ENCODE measurements at regions not wholly inside any gene's neighbourhood (a gene's known extent, or its start where the extent isn't known, plus 50 kb on each side); places are given as distances from the start of the nearest gene placed in this dataset.
"Not testable (repeated sequence)": the region's sequence is repeated elsewhere in the genome, so short reads cannot be mapped to it uniquely, and the experiment has no call there.

DNA sequence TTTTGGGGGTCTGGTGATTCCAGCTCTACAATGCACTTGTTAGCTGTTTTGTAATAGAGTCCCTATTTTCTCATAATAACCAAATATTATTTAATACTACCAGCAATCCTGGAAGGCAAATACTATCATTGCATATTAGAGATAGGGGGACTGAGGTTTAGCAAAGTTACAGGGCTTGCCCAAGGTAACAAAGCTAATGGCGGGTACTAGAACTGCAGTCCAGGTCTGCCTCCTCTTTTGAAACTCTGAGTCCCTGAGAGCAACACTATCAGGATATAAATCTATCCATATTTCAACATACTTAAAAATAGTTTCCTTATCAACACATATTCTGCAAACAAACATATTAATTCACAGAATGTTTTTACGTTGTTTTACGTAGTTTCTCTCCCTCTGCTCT lies 235.5 kb upstream of the ACVR2A start:
- no peak for DNase-seq (ENCODE audit: low read depth, low spot score)

- no peak for DNase-seq (ENCODE audit: low read depth, low spot score)
Measured at GRCh38 chr2:147607379-147607778, 237.4 kb upstream of the ACVR2A start.

- no peak for DNase-seq (ENCODE audit: low read depth, low spot score)
Measured at GRCh38 chr2:147603876-147604275, 241.0 kb upstream of the ACVR2A start.

DNA sequence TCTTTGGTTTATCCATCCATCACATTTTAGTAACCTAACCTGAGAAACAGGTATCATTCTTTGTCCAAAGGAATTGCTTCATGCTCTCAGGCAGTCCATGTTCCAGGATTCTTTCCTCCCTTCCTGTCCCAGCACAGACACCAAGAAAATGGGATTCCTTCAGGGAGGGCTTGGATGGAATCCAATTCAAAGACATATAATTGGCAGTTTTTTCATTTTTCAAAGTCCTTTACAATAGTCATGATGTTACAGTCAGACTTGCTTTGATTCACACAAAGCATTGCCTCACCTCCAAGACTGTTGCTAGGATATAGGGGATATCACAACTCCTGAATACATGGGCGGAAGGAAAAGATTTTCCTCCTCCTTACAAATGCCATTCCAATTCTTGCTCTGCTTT lies 241.4 kb upstream of the ACVR2A start:
- DNase-seq (ENCODE audit: low read depth, low spot score), result no peak

DNA sequence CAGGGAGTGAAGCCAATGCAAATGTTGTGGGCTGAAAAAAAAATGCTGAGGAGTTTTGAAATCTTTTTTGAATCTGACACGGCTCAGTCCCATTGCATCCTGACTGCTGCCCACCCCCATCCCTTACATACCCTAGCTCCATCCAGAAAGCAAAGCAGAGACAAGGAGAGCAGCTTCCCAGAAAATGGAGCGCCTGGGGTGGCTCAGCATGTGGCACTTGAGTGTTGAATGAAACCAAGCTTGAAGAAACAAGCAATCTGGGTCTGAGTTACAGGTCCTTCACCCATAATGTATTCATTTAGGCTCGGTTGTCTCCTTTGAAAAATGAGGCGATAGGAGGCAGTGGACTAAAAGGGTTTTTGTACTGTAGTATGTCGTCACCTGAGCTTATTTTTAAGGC lies 244.2 kb upstream of the ACVR2A start:
- no peak for DNase-seq (ENCODE audit: low read depth, low spot score)

GRCh38 chr2:147600223-147600622 lies 244.6 kb upstream of the ACVR2A start:
- no peak for DNase-seq (ENCODE audit: low read depth, low spot score)

GRCh38 chr2:147595200-147595599 lies 249.6 kb upstream of the ACVR2A start:
- DNase-seq (ENCODE audit: low read depth, low spot score), result no peak

- DNase-seq (ENCODE audit: low read depth, low spot score), result no peak
Measured at GRCh38 chr2:147594038-147594437, 250.8 kb upstream of the ACVR2A start.

GRCh38 chr2:147592784-147593183 lies 252.0 kb upstream of the ACVR2A start:
- not testable (repeated sequence) for DNase-seq (ENCODE audit: low read depth, low spot score)

- no peak for DNase-seq (ENCODE audit: low read depth, low spot score)
Measured at GRCh38 chr2:147589127-147589526, 255.7 kb upstream of the ACVR2A start.

- DNase-seq (ENCODE audit: low read depth, low spot score), result no peak
Measured at GRCh38 chr2:147588191-147588590, 256.6 kb upstream of the ACVR2A start.

DNA sequence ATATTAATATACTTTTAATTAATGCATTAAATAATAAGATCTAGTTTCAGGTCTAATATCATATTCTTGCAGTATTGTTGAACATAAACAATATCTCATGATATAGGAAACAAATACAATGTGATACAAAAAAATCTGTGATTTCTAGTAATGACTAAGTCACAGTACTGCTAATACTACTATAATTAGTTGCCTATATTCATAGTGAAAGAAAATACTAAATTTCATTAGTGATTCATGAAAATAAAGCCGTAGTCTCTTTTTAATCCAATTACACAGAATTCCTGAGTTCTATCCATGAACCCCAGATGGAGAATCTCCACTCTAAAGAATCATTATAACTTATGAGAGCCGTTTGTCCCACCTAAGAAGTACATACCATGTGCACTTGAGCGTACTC lies 266.3 kb upstream of the ACVR2A start:
- no peak for DNase-seq (ENCODE audit: low read depth, low spot score)

DNA sequence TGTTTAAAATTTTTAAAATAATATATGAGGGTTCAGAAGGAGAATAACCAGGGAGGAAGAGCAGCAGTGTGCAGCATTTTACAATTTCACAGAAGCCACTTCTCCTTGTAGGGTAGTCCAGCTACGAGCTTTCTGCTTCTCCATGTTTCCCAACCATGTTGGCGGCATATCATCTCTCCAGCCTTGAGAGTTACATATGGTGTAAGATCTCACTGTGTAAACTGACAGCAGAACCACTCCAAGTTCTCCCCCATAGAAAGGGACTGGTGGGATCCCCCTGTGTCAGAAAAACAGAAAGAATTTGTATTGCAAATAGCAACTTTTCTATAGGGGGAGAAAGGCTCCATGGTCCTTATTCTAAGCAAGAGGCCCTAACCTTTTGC lies 266.8 kb upstream of the ACVR2A start:
- no peak for DNase-seq (ENCODE audit: low read depth, low spot score)

DNA sequence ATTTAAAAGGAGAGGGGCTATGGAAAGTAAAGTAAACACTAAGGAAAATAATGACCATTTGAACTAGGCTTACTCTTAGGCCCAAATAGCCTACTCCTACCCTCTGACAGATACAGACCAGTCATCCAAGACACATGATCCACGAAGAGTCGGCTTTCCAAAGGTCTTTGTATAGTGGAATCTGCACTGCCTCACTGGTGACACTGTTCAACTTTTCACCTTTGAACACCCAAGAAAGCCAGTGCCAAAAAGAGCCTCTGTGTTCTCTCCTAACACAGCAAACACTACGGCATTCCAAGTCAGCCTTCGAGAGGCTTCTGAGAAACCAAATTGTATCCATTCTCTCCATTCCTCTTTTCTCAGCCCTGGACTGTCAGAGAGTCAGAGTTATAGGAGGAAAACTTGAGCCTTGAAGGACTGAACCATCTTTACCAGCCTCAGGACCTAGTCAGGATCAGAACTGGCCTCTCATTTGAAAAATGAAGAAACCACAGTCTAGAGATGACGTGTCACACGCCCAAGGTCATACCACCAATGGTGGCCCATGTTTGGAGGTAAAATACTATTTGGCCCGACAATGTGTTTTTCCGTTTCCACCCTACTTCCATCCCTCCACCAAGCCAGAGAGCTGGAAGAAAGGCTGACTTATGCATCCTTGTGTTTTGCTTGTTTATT lies 267.4 kb upstream of the ACVR2A start:
- no peak for DNase-seq (ENCODE audit: low read depth, low spot score)

- no peak for DNase-seq (ENCODE audit: low read depth, low spot score)
Measured at GRCh38 chr2:147575106-147575505, 269.7 kb upstream of the ACVR2A start.

- no peak for DNase-seq (ENCODE audit: low read depth, low spot score)
Measured at GRCh38 chr2:147572622-147573021, 272.2 kb upstream of the ACVR2A start.

- no peak for DNase-seq (ENCODE audit: low read depth, low spot score)
Measured at GRCh38 chr2:147569426-147569825, 275.4 kb upstream of the ACVR2A start.

GRCh38 chr2:147568109-147568508 lies 276.7 kb upstream of the ACVR2A start:
- no peak for DNase-seq (ENCODE audit: low read depth, low spot score)

GRCh38 chr2:147567136-147567535 lies 277.7 kb upstream of the ACVR2A start:
- DNase-seq (ENCODE audit: low read depth, low spot score), result no peak

DNA sequence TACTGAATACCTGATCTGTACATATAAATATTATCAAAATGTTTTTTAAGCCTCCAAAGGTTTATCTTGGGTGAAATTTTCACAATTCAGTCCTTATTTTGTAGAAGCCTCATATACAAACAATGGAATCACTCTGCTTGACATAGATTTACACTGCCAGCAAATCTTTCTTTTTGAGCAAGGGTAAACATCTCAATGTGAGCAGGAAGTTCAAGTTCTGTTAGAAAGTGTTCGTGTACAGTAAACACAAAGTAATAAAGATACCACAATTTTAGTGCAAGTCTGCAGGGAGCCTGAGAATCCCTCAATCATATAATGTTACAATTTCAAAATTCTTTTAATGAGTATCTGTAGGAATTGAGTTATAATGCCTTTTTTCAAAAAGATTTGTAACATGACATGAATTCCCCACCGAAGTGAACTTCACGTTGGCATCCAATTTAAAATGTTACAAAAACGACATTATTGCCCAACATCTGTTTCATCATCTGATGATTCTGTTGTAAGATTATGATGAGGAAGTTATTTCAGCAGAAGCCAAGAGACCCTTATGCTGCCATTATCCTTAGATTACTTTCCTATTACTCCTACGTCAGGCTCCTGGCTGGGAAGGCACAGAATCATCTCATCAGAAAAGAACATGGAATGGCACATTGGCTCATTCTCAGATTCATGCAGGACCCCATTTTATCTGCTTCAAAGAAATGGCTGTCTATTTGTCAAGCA lies 283.9 kb upstream of the ACVR2A start:
- no peak for DNase-seq (ENCODE audit: low read depth, low spot score)

DNA sequence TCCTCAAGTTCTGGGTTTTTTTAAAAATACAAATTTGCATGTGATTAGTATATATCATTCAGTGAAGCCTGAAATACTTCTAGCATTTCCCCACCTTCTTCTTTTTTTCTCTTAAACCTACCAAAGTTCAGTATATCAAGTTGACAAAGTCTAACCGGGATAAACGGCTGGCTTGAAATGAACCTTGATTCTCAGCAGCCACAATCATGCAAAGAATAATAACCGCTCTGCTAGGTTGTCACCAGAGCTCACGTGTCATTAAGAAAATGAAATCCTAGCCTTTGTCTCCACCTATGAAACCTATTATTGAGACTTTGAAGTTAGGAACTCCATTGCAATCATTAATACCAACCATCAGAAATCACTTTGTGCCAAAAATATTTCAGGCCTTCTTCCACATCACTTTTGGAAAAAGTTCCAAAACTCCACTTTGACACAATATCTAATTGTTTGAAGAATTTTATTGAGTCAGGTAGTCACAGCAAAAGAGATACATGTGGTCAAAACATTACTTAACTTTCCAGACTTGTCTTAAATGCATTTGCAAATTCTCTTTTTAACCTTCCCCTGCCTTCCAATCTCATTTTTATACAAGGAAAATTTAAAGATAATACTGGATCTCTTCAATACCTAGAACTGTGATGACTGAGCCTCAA lies 285.6 kb upstream of the ACVR2A start:
- no peak for DNase-seq (ENCODE audit: low read depth, low spot score)

GRCh38 chr2:147558620-147559019 lies 286.2 kb upstream of the ACVR2A start:
- no peak for DNase-seq (ENCODE audit: low read depth, low spot score)

DNA sequence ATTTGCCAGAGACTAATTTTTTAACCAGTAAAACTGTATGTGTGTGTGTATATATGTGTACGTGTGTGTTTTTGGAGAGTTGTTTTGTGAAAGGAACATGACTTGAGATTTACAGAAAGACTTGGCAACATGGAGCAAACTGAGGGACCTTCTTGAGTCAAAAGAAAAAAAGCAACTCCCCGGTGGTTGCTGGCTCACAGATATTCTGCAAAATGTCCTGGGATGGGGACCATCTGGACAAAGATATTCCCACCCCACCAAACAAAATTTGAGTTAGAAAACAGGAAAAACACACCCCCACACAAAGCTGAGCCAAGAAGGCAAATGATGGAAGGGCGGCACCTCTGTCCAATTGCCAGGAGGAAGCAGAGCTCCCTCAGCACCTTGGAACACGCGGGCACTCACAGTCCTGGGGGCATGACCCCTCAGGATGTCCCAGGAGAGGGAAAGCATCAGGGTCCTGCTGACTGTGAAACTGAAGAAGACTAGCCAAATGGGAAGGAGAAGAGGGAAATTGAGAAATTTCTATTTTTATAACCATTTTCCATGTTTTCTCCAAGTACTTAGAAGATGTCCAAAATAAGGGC lies 290.2 kb upstream of the ACVR2A start:
- DNase-seq (ENCODE audit: low read depth, low spot score), result no peak

Data from activated CD4-positive, CD25-positive, alpha-beta regulatory T cell treated with anti-CD3 and anti-CD28 coated beads, Interleukin-2, amount 50 U/mL, for 16 hours (primary cell).